Ascending aorta (tissue), 2 donors: ENCODE measurements at regions not wholly inside any gene's neighbourhood (a gene's known extent, or its start where the extent isn't known, plus 50 kb on each side); places are given as distances from the start of the nearest gene placed in this dataset.

ENCODE experiments used
- DNase-seq, 2 donors: peaks; one replicate each; pipeline ENCODE4 v3.0.0-alpha.2; 2019; ENCODE audit warnings: low spot score in 2 of 2
- H3K27ac ChIP-seq, 2 donors: fragments of 200-600 bp; sonication (generic); one replicate each; pipeline ENCODE4 v1.5.1; 2016 to 2017; ENCODE audit warnings: mild to moderate bottlenecking in 1 of 2
- H3K27me3 ChIP-seq: fragments of 200-600 bp; sonication (generic); one replicate; pipeline ENCODE4 v1.5.1; 2017
- H3K36me3 ChIP-seq, 2 donors: fragments of 200-600 bp; sonication (generic); one replicate each; pipeline ENCODE4 v1.5.1; 2016
- H3K4me1 ChIP-seq, 2 donors: fragments of 200-600 bp; sonication (generic); one replicate each; pipeline ENCODE4 v1.5.1; 2016 to 2017; ENCODE audit warnings: mild to moderate bottlenecking in 1 of 2
- H3K4me3 ChIP-seq, 2 donors: fragments of 200-600 bp; sonication (generic); one replicate each; pipeline ENCODE4 v1.5.1; 2016 to 2017; ENCODE audit warnings: mild to moderate bottlenecking in 1 of 2
- H3K9me3 ChIP-seq, 2 donors: fragments of 200-600 bp; sonication (generic); one replicate each; pipeline ENCODE4 v1.5.1; 2016
- intact Hi-C: fragments of 100-400 bp; cut with DNase I; formaldehyde crosslinking; loops from one replicate; pipeline ENCODE4 v1.15.1; 2023
- TF ChIP-seq, protein P1 (sequence below), 3 experiments: fragments of 200-600 bp in 2 of 3; fragments of 450-650 bp in 1 of 3; sonication (generic) in 2 of 3; IDR thresholded peaks; one replicate each; pipeline ENCODE4 v1.5.1; 2016 to 2019; ENCODE audit warnings: antibody characterized with exemption in 3 of 3, mild to moderate bottlenecking in 1 of 3, moderate library complexity in 1 of 3

- DNase-seq, result no peak
- Histone ChIP-seq H3K27ac (no peak overlapping the region), H3K4me1 (no peaks in the 10 kb centered on the region), H3K4me3 (no peak overlapping the region), H3K36me3 (no peaks in the 10 kb centered on the region), H3K9me3 (no peaks in the 10 kb centered on the region), H3K27me3 (no peaks in the 10 kb centered on the region)
- intact Hi-C loops, result no loop called here
- TF ChIP-seq, protein P1, sequence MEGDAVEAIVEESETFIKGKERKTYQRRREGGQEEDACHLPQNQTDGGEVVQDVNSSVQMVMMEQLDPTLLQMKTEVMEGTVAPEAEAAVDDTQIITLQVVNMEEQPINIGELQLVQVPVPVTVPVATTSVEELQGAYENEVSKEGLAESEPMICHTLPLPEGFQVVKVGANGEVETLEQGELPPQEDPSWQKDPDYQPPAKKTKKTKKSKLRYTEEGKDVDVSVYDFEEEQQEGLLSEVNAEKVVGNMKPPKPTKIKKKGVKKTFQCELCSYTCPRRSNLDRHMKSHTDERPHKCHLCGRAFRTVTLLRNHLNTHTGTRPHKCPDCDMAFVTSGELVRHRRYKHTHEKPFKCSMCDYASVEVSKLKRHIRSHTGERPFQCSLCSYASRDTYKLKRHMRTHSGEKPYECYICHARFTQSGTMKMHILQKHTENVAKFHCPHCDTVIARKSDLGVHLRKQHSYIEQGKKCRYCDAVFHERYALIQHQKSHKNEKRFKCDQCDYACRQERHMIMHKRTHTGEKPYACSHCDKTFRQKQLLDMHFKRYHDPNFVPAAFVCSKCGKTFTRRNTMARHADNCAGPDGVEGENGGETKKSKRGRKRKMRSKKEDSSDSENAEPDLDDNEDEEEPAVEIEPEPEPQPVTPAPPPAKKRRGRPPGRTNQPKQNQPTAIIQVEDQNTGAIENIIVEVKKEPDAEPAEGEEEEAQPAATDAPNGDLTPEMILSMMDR (IDR thresholded peaks at IDR 0.05), result no peak
Observed at GRCh38 chr14:84804895-84805294, 725.0 kb upstream of the FLRT2 start.

GRCh38 chr14:84806181-84806580 is 723.8 kb upstream of the FLRT2 start:
- TF ChIP-seq, protein P1 (IDR thresholded peaks at IDR 0.05), result no peak
- Histone ChIP-seq H3K27ac (no peak overlapping the region), H3K27me3 (no peaks in the 10 kb centered on the region), H3K36me3 (no peaks in the 10 kb centered on the region), H3K9me3 (no peaks in the 10 kb centered on the region), H3K4me3 (no peak overlapping the region), H3K4me1 (no peaks in the 10 kb centered on the region)
- DNase-seq, result no peak
- intact Hi-C loops, result no loop called here

- no peak for DNase-seq
Observed at GRCh38 chr14:84806622-84807021, 723.3 kb upstream of the FLRT2 start.

DNA sequence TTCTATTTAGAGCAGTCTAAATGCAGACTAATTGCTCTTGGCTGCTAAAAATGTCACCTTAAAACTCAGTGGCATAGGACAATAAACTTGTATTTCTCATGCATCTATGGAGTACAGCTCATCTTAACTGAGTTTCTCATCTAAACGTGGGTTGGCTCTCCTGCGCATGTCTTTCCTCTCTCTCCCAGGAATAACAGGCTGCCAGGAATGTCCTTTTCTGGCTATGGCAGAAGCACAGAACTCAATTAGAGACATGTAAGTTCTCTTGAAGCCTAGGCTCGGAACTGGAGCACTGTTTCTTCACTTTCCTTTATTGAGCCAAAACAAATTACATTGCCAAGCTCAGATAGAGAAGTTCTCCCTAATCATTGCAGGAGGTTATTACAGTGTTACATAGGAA is 722.3 kb upstream of the FLRT2 start:
- H3K27ac ChIP-seq, result no peak overlapping the region
- H3K9me3 ChIP-seq, result no peaks in the 10 kb centered on the region
- H3K27me3 ChIP-seq, result no peaks in the 10 kb centered on the region
- no peak overlapping the region for H3K4me3 ChIP-seq
- DNase-seq, result no peak
- H3K4me1 ChIP-seq, result no peaks in the 10 kb centered on the region
- TF ChIP-seq, protein P1 (IDR thresholded peaks at IDR 0.05), result no peak
- H3K36me3 ChIP-seq, result no peaks in the 10 kb centered on the region
- intact Hi-C loops, result no loop called here

More at GRCh38 chr14:84806622-84807021, 723.3 kb upstream of the FLRT2 start:
- TF ChIP-seq, protein P1 (IDR thresholded peaks at IDR 0.05), result no peak
- Histone ChIP-seq H3K4me1 (no peaks in the 10 kb centered on the region), H3K27me3 (no peaks in the 10 kb centered on the region), H3K4me3 (no peak overlapping the region), H3K36me3 (no peaks in the 10 kb centered on the region), H3K27ac (no peak overlapping the region), H3K9me3 (no peaks in the 10 kb centered on the region)
- intact Hi-C loops, result no loop called here

DNA sequence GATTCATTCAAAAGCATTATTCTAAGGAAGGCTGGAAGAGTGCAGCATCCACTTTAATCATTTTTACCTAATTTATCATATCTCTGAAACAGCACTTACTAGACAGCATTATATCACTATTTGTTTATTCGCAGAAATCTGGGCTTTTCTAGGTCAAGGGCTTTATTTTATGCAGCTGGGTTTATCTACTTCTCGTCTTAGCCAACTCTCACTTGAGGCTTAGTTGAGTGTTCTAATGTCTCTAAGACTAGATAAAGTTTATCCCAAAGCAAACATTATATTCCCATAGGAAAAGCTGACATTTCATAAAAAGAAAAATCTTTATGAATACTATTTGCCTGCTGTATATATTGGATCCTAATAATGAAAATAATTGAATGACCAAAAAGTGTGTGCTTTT is 720.8 kb upstream of the FLRT2 start:
- H3K27me3 ChIP-seq, result no peaks in the 10 kb centered on the region
- H3K4me1 ChIP-seq, result no peaks in the 10 kb centered on the region
- no peaks in the 10 kb centered on the region for H3K36me3 ChIP-seq
- no peak overlapping the region for H3K27ac ChIP-seq
- TF ChIP-seq, protein P1 (IDR thresholded peaks at IDR 0.05), result no peak
- H3K9me3 ChIP-seq, result no peaks in the 10 kb centered on the region
- intact Hi-C loops, result no loop called here
- no peak overlapping the region for H3K4me3 ChIP-seq
- no peak for DNase-seq

GRCh38 chr14:84814391-84814790 is 715.6 kb upstream of the FLRT2 start:
- TF ChIP-seq, protein P1 (IDR thresholded peaks at IDR 0.05), result no peak
- H3K27ac ChIP-seq, result no peak overlapping the region

More at GRCh38 chr14:84814391-84814790, 715.6 kb upstream of the FLRT2 start:
- Histone ChIP-seq H3K27me3 (no peaks in the 10 kb centered on the region), H3K36me3 (no peaks in the 10 kb centered on the region), H3K4me1 (no peaks in the 10 kb centered on the region), H3K9me3 (no peaks in the 10 kb centered on the region), H3K4me3 (no peak overlapping the region)
- DNase-seq, result no peak
- intact Hi-C loops, result no loop called here
